Mesothelial cell of epicardium (in vitro differentiated cells): ENCODE measurements at regions not wholly inside any gene's neighbourhood (a gene's known extent, or its start where the extent isn't known, plus 50 kb on each side); places are given as distances from the start of the nearest gene placed in this dataset.

Experiments
- DNase-seq, 2 experiments: peaks; one replicate each; pipeline ENCODE4 v3.0.0; 2021; ENCODE audit warnings: low spot score in 2 of 2; ENCODE audit not compliant: unreplicated experiment in 2 of 2
- H3K27ac Mint-ChIP-seq: 2 replicates; pipeline ENCODE4 v1.8.0; 2021; ENCODE audit warnings: mixed read lengths
- H3K27me3 Mint-ChIP-seq: 2 replicates; pipeline ENCODE4 v1.8.0; 2021; ENCODE audit warnings: low read depth, mixed read lengths
- H3K36me3 Mint-ChIP-seq: 2 replicates; pipeline ENCODE4 v1.8.0; 2021; ENCODE audit warnings: mixed read lengths
- H3K4me1 Mint-ChIP-seq: 2 replicates; pipeline ENCODE4 v1.8.0; 2021; ENCODE audit warnings: mixed read lengths
- H3K4me3 Mint-ChIP-seq: 2 replicates; pipeline ENCODE4 v1.8.0; 2021; ENCODE audit warnings: mild to moderate bottlenecking, moderate library complexity, mixed read lengths
- H3K9me3 Mint-ChIP-seq: 2 replicates; pipeline ENCODE4 v1.8.0; 2021; ENCODE audit warnings: mixed read lengths
- CTCF ChIP-seq: fragments of 200-600 bp; sonication (generic); IDR thresholded peaks from one replicate; pipeline ENCODE4 v1.5.0; 2021; ENCODE audit warnings: antibody characterized with exemption; ENCODE audit not compliant: unreplicated experiment

DNA sequence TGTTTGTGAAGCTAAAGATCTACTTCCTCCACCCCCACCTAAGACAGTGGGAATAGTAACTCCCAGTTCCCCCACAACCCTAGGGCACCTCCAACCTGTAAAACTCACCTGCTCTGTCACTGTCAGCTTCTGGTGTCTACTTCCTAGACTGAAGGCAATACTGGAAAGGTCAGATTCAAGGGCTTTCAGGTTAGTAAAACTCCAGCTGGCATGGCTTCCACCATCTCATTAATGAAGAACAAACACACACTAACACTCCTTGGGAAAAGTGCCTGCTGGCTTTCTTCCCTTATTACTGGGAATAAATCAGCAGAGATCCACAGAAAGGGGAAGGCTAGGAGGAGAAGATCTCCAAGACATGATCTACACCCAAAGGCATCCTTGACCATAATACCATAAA is 109.9 kb downstream of the TMEM174 start:
- H3K27me3 Mint-ChIP-seq, result peaks cover 56% of the 10 kb centered on the region

DNA sequence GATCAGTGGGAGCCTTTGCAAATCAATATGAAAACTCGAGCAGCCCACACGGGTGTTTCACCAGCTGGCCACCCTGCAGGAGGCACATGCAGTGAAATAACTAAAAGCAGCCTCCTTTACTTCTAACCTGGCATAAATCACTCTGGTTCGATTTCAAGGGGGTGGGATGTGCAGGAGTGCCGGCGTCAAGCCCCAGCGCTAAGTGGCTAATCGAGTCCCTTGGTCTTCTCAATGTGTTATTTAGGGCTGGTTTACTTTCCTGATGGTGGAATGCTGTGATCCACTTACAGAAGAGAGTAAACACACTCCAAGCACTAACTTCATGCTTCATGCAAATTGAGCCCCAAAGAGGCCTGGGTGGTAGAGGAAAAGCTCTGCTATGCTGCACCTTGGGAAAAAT is 109.4 kb downstream of the TMEM174 start:
- no peak for TF ChIP-seq CTCF

More for the DNA sequence above, 109.9 kb downstream of the TMEM174 start:
- no peak overlapping the region for H3K27ac Mint-ChIP-seq
- H3K4me3 Mint-ChIP-seq, result no peak overlapping the region
- H3K4me1 Mint-ChIP-seq, result peaks cover 46% of the 10 kb centered on the region
- TF ChIP-seq CTCF, result no peak
- H3K36me3 Mint-ChIP-seq, result no peaks in the 10 kb centered on the region
- no peaks in the 10 kb centered on the region for H3K9me3 Mint-ChIP-seq
- DNase-seq, result no peak

DNA sequence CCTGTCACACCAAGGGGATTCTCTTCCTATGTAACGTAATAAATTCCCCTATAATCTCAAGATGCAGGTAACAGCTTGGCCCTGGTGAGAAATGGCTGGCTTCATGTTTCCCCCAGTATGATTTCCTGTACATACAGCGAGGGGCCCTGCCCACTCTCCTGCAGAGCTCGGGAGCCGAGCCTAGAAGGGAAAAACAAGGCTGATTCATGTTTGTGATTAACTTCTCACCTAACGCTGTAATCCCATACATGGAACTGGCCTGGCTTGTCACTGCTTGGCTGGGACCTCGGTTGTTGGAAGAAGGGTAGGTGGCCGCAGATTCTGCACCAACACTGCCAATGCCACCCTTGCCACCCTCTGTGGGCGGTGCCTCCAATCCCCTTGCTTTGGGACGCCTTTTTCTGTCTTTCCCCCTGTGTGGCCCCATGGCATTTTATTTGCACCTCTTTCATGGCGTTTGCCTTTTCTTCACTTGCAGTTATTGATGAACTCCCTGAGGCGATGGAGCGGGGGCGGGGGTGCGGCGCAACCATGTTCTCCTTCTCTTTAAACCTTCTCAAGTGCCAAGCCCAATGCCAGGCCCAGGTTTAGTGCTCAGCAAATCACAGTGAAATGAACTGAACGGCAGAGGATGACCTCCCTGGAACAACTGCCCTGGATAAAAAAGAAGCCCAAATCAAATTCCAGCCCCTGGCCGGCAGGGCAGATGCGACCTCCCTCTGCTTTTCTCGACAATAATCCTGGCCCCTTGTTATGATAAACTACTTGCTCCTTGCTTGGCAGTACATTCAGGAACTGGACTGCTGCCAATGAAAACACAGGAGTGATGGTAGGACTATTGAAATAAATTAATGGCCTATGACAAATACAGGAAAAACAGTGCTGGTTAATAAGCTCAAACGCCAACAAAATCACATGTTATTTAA is 108.1 kb downstream of the TMEM174 start:
- H3K36me3 Mint-ChIP-seq, result no peaks in the 10 kb centered on the region
- peaks cover 74% of the 10 kb centered on the region for H3K27me3 Mint-ChIP-seq
- peaks cover 46% of the 10 kb centered on the region for H3K4me1 Mint-ChIP-seq
- H3K4me3 Mint-ChIP-seq, result peak overlapping the region; percentile 9
- peaks cover 4% of the 10 kb centered on the region for H3K9me3 Mint-ChIP-seq
- no peak overlapping the region for H3K27ac Mint-ChIP-seq
- TF ChIP-seq CTCF, result no peak
- peak in 1 of 2 experiments; percentile 55 for DNase-seq

More for the DNA sequence above, 109.4 kb downstream of the TMEM174 start:
- Mint-ChIP-seq H3K27ac (no peak overlapping the region), H3K36me3 (no peaks in the 10 kb centered on the region), H3K9me3 (no peaks in the 10 kb centered on the region), H3K4me1 (peaks cover 46% of the 10 kb centered on the region), H3K4me3 (no peak overlapping the region), H3K27me3 (peaks cover 62% of the 10 kb centered on the region)
- no peak for DNase-seq

GRCh38 chr5:73280386-73280785 is 107.4 kb downstream of the TMEM174 start:
- Mint-ChIP-seq H3K4me3 (no peak overlapping the region), H3K9me3 (peaks cover 4% of the 10 kb centered on the region), H3K27ac (no peak overlapping the region), H3K27me3 (peaks cover 79% of the 10 kb centered on the region), H3K4me1 (peaks cover 46% of the 10 kb centered on the region), H3K36me3 (no peaks in the 10 kb centered on the region)
- no peak for TF ChIP-seq CTCF
- DNase-seq, result no peak

GRCh38 chr5:73279805-73280204 is 106.8 kb downstream of the TMEM174 start:
- Mint-ChIP-seq H3K36me3 (no peaks in the 10 kb centered on the region), H3K9me3 (peaks cover 4% of the 10 kb centered on the region), H3K4me3 (no peak overlapping the region), H3K4me1 (peaks cover 47% of the 10 kb centered on the region), H3K27ac (no peak overlapping the region), H3K27me3 (peaks cover 79% of the 10 kb centered on the region)
- no peak for DNase-seq
- no peak for TF ChIP-seq CTCF
